DMS 273 treated with DMSO at 0.1 percent for 48 hours (cell line): ENCODE measurements at regions not wholly inside any gene's neighbourhood (a gene's known extent, or its start where the extent isn't known, plus 50 kb on each side); places are given as distances from the start of the nearest gene placed in this dataset.
"Not testable (repeated sequence)": the region's sequence is repeated elsewhere in the genome, so short reads cannot be mapped to it uniquely, and the experiment has no call there.

Experiments used
- DNase-seq: peaks from one replicate; lab custom pipeline; 2025; lab: John Stamatoyannopoulos, UW

DNA sequence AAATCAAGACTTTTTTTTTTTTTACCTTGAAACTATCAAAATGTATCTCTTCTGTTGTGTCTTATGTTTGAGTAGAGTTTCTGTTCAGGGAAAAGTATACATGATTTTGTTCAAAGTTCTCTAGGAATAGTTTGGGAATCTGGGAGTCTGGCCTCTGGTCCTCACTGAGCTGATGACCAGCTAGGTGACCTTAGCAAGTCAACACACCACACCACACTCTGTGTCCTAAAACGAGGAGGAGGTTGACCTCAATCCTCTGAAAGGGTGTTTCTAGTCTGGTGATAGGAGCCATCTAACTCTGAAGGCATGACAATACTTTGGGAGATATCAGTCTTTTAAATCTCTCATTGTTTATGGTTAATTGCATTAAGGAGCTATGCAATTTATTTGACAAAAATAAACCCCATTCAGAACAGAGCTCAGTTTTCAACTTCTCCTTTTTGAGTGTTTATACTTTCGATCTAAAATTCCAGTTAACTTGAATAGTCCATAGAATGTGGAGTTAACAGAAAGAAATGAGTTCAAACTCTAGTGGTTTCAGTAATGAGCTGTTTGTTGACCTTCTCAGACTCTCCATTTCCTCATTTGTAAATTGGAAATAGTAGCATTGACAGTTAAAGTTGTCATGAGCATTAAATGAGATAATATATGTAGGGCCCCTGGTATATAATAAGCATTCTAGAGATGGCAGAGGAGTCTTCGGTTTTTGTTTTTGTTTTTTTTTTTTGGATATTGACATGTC is 112.2 kb upstream of the LRRN1 start:
- DNase-seq, result no peak

DNA sequence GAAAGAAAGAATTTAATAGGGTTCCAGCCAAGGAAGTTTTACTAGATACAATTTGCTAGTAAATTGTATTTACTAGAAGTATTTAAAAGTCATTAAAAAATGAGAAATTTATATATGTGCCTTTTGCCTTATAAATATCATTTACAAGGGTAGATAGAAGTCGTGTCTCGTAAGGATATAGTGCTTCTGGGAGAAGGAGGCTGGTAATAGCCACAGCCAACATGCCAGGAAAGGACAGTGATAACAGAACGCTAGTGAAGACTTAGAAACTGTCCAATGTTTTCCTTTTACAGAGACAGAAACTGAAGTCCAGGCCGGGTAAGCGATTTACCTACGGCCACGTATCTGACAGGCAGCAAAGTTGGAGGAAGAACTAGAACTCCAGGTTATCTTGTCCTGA is 113.5 kb upstream of the LRRN1 start:
- no peak for DNase-seq

DNA sequence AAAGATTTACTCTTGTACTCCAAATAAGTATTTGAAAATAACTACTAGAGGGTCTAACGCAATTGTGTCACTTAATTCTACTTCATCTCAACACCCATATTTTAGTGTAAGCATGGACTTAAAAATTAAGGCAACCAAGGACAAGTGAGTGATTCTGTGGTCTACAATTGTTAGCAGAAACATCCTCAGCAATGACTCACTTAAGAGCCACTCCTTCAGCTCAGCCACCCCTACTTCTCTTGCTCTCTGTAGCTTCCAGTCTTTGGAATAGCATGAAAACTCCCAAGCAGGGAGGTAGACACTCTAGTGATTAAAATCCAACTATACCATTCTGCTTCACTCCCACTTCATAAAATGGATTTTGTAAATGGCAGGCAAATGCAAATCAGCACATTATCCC is 116.0 kb upstream of the LRRN1 start:
- DNase-seq, result no peak

DNA sequence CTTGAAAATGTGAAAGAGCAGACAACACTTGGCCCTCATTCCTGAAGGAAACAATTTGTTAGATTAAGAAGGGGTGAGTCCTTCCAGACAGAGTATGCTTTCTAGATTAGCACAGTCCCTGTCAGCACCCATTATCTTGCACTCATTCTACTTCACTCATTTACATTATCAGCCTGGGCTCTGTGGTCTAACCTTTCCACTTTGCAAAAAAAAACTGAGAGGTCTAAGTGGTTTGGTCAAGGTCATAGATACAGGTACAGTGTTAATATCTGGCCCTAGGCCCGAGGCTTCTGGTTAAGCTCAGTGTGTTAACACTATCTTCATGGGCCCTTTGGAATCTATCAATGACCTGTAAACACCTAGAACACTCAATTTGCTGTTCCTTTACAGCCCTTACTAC is 123.4 kb upstream of the LRRN1 start:
- DNase-seq, result no peak

DNA sequence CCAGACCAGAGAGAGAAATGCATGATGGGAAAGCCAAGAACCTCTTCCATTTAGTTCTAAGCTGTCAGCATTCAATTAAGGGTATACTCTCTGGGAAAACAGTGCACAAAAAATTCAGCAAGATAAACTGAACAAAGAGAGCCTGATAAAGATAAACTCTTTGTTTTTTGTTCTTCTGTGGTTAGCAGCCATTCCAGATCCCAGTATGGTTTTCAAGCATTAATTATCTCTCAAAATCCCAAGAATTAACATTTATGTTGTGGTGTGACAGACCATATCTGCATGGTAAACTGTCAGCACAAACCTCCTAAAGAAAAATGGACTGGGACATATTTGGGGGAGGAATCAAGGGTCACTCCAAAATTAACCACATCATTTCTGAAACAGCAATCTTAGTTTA is 124.0 kb upstream of the LRRN1 start:
- DNase-seq, result no peak

DNA sequence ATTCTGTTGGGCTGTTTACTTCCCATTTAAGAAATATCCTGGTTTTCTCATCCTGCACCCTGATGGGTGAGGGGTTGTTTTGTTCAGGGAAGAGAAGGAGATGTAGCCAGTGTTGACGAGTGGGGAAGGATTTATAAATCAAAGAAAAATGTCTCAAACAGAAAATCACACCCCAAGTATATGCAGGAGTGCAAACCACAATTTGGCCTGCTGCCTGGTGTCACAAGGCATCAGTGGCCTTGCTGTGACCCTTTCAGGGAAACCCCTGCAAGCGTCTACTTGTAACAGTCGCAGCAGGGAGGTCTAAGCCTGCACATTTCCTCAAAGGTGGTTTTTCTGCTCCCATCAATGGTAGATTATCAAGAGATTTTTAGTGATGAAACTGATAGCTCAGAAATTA is 132.6 kb upstream of the LRRN1 start:
- DNase-seq, result no peak

DNA sequence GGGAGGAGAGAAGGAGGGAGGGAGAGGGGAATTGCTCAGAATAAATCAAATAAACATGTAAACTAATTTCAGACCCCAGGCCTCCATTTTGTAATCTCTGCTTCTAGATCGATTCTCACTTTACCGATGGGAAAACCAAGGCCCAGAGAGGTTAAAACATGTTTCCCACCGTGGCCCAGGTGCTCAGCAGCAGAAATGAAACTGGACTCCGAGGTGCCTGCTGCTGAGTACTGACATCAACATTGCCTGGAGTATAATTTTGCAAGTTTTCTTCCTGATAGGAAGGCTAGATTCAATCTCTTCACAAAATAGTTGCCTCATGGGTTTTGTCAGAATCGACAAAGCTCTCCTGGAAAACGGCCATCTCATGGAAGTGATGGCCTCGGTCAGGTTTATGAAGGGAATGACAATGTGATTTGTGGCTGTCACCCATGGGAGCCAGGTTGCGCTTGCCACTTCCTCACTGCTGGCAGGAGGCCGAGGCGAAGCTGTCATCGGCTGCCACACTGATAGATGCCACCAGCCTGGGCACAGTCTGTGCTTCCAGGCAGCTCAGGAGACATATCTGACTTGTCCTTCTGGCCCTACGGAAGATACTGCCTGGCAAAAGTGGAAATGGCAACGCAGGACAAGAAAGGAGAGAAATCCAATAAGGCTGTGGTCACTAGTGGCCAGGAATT is 133.1 kb upstream of the LRRN1 start:
- DNase-seq, result no peak

DNA sequence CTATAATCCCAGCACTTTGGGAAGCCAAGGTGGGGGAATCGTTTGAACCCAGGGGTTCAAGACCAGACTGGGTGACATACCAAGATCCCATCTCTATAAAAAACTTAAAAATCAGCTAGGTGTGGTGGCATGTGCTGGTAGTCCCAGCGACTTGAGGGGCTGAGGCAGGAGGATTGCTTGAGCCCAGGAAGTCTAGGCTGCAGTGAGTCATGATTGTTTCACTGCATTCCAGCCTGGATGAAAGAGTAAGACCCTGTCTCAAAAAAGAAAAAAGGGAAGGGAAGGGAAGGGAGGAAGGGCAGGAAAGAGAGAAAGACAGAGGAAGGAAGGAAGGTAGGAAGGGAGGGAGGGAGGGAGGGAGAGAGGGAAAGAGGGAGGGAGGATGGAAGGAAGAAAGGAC is 133.7 kb upstream of the LRRN1 start:
- DNase-seq, result no peak

DNA sequence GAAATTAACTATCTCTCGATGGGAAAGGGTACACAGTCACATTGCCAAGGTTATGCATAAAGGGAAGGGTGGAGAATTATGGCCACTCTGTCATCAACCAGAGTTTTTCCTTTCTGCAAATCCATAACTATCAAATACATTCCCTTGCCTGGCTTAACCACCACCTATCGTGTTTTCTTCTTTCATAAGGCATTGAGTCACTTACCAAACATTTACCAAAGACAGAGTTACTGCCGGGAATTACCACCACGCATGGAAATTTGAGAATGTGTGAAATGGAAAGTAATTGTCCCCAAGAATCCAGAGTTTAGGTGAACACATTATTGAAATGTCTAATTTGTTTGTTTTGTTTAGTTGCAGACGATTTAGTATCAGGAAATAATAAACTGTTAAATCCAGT is 134.3 kb upstream of the LRRN1 start:
- DNase-seq, result no peak

DNA sequence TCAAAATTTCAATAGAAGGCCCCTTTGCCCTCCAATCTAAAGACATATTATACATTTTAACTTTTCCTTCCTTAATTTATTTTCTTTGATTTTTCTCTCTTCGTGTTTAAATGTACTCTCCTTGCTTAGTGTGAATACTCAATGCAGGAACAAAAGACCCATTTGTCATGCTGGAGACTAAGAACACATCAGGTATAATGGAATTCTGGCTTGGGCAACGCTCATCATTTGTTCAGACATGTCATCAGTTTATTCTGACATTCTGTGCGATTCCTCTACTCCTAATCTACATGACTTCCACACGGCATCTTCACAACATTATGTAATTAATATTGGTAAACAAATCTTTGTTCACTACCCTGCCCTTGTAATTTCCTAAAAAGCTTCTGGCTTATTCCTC is 136.6 kb upstream of the LRRN1 start:
- no peak for DNase-seq

DNA sequence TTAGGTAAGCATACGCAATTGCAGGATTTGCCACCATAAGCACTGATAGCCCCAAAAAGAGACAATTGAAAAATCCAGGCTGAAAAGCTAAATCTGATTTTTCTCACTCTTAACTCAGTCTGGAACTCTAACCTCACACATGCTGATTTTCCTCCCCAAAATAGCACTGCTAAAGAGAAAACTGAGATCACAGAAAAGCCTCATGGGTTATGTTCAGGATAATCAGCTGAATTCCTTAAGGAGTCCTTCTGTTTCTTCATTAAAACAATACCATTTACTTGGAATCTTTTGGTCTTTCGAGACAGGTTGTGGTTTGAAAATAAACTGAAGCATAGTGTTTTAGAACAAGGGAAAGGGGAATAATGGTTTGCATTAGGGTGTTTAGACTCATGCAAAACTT is 144.3 kb upstream of the LRRN1 start:
- DNase-seq, result no peak

DNA sequence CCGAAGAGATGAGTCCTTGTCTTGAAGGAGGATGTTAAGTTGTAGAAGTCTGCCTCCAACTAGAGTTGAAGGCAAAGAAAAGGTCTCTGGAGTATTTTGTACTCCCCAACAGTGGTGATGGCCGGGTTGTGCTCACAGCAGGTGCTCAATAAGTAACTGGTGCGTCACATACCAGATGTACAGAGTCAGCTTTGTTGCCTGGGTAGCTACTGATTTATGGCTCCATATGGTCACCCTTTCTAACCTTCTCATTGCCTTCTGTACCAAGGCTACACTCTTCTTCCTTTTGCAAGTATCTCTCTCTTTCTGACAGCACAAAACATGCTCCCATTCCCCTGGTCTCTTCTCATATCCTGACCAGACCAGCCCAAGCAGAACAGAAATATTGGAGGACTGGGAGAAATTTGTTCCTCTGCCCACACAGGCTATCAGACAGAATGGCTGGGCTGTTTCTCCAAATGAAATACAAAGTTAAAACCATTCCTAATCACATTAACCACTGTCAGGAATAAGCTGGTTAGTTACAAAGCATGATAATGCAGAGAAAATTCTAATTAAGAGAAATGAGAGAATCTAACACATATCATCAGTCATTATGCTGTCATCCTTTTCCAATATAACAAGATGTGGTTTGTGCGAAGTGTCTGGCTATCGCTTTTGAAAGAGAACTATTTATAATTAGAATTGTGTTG is 150.1 kb upstream of the LRRN1 start:
- no peak for DNase-seq

DNA sequence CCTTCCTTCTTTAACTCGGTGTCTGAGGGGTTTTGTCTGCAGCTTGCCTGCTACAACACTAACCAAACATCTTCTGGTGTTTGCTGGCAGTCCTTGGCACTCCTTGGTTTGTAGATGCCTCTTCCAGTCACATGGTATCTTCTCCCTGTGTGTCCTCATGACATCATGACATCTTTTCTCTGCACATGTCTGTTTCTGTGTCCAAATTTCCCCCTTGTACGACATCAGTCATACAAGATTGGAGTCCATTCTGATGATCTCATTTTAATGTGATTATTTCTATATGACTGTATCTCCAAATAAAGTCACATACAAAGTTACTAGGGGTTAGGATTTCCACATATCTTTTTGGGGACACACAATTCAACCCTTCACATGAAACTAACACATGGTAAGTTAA is 152.3 kb upstream of the LRRN1 start:
- DNase-seq, result no peak

DNA sequence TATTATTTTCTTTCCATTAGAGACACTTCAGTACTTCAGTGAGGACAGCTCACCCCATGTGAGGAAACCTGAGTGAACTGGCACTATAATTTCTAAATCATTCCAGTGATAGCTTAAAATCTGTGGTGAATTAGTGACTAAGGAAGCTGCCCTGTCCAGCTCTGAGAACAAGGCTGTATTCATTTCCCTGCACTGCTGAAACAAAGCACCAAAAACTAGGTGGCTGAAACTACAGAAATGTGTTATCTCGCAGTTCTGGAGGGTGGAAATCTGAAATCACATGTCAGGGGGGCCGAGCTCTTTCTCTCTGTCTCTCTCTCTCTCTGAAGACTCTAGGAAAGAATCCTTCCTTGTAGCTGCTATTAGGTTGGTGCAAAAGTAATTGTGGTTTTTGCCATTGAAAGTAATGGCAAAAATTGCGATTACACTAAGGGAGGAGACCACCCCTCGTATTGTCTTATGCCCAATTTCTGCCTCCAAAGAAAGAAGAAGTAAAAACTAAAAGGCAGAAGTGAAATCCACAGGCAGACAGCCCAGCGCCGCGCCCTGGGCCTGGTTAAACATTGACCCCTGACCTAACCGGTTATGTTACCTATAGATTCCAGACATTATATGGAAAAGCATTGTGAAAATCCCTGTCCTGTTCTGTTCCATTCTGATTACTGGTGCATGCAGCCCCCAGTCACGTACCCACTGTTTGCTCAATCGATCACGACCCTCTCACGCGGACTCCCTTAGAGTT is 153.0 kb upstream of the LRRN1 start:
- not testable (repeated sequence) for DNase-seq

DNA sequence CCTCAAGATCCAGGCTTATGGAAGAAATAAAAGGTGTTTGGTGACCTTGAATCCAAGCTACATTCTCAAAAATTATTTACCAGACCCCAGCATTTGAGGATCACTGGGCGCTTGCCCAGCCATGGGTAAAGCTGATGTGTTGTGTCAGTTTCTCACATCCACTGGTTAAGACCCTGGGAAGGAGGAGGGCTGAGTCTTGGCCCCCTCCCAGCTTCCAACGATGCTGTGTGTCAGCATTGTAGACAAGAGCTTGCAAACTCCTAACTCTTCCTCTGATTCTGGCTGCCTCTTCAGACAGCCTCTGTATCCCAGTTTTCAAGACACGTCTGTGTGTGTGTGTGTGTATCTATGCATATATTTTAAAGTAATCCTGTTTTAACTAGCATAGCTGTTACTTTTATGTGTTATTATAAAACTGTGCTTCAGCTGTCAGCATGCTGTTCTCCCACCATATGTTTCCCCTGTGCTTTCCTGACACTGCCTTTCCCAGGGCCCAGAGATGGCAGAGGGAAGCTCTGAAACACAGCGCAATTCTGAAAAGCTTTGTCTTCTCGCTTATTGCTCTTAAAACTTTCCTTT is 157.3 kb upstream of the LRRN1 start:
- no peak for DNase-seq

DNA sequence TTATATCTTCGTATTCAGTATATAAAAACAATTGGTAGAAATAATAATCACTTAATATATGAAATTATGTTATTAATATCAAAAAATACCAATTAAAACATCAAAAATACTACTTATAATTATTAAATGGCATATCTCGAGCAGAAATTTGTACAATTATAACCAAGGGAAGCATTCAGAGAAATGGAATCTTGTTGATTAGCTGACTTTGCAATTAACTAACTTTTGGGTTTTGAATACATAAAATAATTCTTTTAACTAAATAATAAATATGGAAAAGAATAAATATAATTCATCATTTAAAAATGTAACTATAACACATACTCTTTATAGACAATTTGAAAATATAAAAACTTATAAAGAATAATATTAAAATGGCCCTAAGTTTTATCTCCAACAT is 160.2 kb upstream of the LRRN1 start:
- no peak for DNase-seq

DNA sequence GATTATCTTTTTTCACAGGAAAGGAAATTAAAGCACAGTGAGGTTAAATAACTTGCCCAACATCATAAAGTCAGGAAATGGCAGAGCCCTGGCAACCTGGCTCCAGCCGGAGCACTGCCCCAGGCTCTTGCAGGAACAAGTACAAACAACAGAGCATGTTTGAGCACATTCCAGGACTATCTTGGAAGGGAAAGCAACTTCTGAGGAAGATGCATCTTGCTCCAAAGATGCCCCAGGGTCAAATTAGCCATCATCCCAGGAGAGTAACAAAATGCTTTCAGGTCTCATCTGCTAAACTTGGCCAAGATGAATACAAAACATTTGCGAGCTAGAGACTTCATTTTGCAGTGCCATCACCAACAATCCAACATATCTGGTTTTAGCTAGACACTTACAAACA is 162.4 kb upstream of the LRRN1 start:
- DNase-seq, result no peak

DNA sequence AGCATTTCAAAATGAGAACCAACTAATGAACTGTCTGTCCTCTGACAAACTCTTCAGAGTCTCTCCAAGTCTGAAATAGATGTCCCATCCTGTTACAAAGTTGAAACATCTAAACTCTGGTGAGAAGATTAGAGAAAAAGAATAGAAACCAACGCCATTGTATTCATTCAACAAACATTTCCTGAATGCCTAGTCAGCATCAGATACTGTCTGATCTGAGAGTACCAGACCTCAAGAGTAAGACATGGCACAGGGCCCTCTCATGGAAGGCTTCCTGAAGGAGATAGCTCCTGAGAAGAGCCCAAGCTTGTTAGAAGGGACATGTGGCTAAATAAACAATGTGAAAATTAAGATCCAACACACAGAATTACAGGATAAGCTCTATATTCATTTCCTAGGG is 164.1 kb upstream of the LRRN1 start:
- DNase-seq, result no peak

DNA sequence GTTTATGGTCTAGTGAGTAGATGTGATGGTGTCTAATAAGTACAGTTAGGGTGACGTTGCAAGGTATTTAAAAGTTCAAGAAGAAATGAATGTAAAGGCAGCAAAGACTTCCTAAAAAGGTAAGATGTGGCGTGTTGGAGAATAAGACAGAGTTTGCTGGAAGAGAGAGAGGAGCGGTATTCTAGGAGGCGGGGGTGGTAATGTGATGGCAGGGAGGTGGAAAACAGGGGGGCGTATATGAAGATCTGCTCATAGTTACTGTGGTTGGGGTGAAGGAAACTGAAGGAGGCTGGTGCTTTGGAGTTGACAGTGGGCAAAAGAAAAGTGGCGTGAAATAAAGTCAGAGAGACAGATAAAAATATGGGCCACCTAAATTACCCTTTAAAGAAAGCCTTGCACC is 164.9 kb upstream of the LRRN1 start:
- DNase-seq, result no peak

DNA sequence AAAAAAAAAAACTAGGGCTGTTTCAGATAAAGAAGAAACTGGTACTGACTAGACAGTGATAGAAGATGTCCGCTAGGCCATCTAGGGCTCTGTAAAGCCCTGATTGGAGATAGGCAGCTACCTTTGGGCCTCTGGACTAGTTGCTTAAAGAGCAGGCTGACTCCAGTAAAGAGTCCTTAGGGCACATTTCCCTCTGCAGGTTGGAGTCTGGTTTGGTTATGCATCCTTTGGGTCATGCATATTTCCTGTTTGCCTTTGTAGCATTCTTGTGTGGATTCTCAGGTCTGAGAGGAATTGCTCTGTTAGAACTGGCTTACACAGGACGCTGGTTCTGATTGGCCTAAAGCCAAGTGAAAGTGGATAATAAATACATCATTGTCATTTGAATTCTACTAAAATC is 165.5 kb upstream of the LRRN1 start:
- no peak for DNase-seq

DNA sequence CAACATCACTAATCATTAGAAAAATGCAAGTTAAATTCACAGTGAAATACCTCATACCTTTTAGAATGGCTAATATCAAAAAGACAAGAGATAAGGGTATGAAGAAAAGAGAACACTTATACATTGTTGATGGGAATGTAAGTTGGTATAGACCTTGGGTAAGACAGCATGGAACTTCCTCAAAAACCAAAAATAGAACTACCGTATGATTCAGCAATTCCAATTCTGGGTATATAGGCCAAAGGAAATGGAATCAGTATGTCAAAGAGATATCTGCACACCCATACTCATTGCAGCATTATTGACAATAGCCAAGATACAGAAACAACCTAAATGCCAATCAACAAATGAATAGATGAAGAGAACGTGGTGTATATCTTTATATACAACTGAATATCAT is 166.8 kb upstream of the LRRN1 start:
- no peak for DNase-seq

DNA sequence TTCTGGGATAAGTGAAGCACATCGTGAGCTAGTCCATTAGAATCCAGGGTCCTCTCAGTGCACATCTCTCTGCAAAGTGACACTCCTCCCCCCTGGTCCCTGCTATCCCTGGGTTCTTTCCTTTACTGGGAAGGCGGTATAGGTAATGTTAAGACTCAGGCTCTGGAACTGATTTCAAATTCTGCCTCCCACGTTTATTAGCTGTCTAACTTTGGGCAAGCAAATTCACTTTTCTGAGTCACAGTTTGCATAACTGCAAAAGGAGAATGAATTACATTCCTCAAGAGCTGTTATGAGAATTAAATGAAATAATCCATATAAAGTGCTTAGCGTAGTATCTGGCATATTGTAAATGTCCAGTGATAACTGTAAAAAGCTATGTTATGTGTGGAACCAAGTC is 168.1 kb upstream of the LRRN1 start:
- DNase-seq, result no peak
